Suprapubic skin (tissue), 3 donors: ENCODE measurements at regions not wholly inside any gene's neighbourhood (a gene's known extent, or its start where the extent isn't known, plus 50 kb on each side); places are given as distances from the start of the nearest gene placed in this dataset.

Experiments used
- POLR2AphosphoS5 ChIP-seq, 3 donors: sonication (generic); formaldehyde crosslinking; IDR thresholded peaks; one replicate each; pipeline ENCODE4 v1.6.1; 2017; ENCODE audit warnings: antibody characterized with exemption in 3 of 3
- TF ChIP-seq, protein P1 (sequence below), 2 donors: fragments of 200-600 bp in 1 of 2; fragments of 450-650 bp in 1 of 2; sonication (generic) in 1 of 2; IDR thresholded peaks; one replicate each; pipeline ENCODE4 v1.5.1; 2016 to 2019; ENCODE audit warnings: antibody characterized with exemption in 2 of 2, mild to moderate bottlenecking in 1 of 2, moderate library complexity in 1 of 2

- TF ChIP-seq, protein P1, sequence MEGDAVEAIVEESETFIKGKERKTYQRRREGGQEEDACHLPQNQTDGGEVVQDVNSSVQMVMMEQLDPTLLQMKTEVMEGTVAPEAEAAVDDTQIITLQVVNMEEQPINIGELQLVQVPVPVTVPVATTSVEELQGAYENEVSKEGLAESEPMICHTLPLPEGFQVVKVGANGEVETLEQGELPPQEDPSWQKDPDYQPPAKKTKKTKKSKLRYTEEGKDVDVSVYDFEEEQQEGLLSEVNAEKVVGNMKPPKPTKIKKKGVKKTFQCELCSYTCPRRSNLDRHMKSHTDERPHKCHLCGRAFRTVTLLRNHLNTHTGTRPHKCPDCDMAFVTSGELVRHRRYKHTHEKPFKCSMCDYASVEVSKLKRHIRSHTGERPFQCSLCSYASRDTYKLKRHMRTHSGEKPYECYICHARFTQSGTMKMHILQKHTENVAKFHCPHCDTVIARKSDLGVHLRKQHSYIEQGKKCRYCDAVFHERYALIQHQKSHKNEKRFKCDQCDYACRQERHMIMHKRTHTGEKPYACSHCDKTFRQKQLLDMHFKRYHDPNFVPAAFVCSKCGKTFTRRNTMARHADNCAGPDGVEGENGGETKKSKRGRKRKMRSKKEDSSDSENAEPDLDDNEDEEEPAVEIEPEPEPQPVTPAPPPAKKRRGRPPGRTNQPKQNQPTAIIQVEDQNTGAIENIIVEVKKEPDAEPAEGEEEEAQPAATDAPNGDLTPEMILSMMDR (IDR thresholded peaks at IDR 0.05): no peak
- TF ChIP-seq POLR2AphosphoS5 (IDR thresholded peaks at IDR 0.05): no peak
Measured at GRCh38 chr16:87051526-87052320, 265.5 kb downstream of the C16orf95 start.
